Hepatocyte (in vitro differentiated cells): ENCODE measurements at regions not wholly inside any gene's neighbourhood (a gene's known extent, or its start where the extent isn't known, plus 50 kb on each side); places are given as distances from the start of the nearest gene placed in this dataset.
"Not testable (repeated sequence)": the region's sequence is repeated elsewhere in the genome, so short reads cannot be mapped to it uniquely, and the experiment has no call there.

Experiments used
- DNase-seq: peaks from one replicate; pipeline ENCODE4 v3.0.0-alpha.2; 2016; ENCODE audit warnings: low spot score
- H2AFZ ChIP-seq: fragments of 200-600 bp; sonication (generic); 2 replicates; pipeline ENCODE4 v1.6.0; 2016; ENCODE audit warnings: antibody characterized with exemption, mild to moderate bottlenecking
- H3K27ac ChIP-seq: fragments of 200-600 bp; sonication (generic); 2 replicates; pipeline ENCODE4 v1.5.1; 2016; ENCODE audit warnings: mild to moderate bottlenecking
- H3K27me3 ChIP-seq: fragments of 200-600 bp; sonication (generic); 2 replicates; pipeline ENCODE4 v1.6.1; 2016
- H3K36me3 ChIP-seq: fragments of 200-600 bp; sonication (generic); replicated peaks from 2 replicates; pipeline ENCODE4 v1.5.1; 2016; ENCODE audit warnings: low read depth; ENCODE audit not compliant: insufficient read depth
- H3K4me1 ChIP-seq: fragments of 200-600 bp; sonication (generic); 2 replicates; pipeline ENCODE4 v1.5.1; 2016; ENCODE audit warnings: mild to moderate bottlenecking, moderate library complexity; ENCODE audit not compliant: insufficient read depth
- H3K4me2 ChIP-seq: fragments of 200-600 bp; sonication (generic); 2 replicates; pipeline ENCODE4 v1.6.0; 2016
- H3K4me3 ChIP-seq: fragments of 200-600 bp; sonication (generic); 2 replicates; pipeline ENCODE4 v1.5.1; 2016; ENCODE audit warnings: mild to moderate bottlenecking
- H3K79me2 ChIP-seq: fragments of 200-600 bp; sonication (generic); 2 replicates; pipeline ENCODE4 v1.6.0; 2017; ENCODE audit warnings: mild to moderate bottlenecking
- H3K9me2 ChIP-seq: fragments of 200-600 bp; sonication (generic); replicated peaks from 2 replicates; pipeline ENCODE4 v1.6.0; 2017; ENCODE audit warnings: mild to moderate bottlenecking; ENCODE audit not compliant: insufficient read depth
- H3K9me3 ChIP-seq: fragments of 200-600 bp; sonication (generic); 2 replicates; pipeline ENCODE4 v1.5.1; 2016; ENCODE audit warnings: low read depth, mild to moderate bottlenecking
- H4K20me1 ChIP-seq: fragments of 200-600 bp; sonication (generic); 2 replicates; pipeline ENCODE4 v1.6.0; 2016; ENCODE audit warnings: mild to moderate bottlenecking; ENCODE audit not compliant: insufficient read depth, poor library complexity, severe bottlenecking
- EZH2 ChIP-seq: fragments of 200-600 bp; sonication (generic); IDR thresholded peaks from 2 replicates; pipeline ENCODE4 v1.6.1; 2016; ENCODE audit warnings: antibody characterized with exemption, mild to moderate bottlenecking, borderline replicate concordance
- EZH2phosphoT487 ChIP-seq: fragments of 200-600 bp; sonication (generic); IDR thresholded peaks from one replicate; pipeline ENCODE4 v1.6.1; 2018; ENCODE audit warnings: antibody characterized with exemption, mild to moderate bottlenecking, low read depth, moderate library complexity; ENCODE audit not compliant: unreplicated experiment, severe bottlenecking
- WGBS: methylation state at CpG from one replicate; pipeline ENCODE4 v1.1.6; 2016; ENCODE audit warnings: low lambda C conversion rate; ENCODE audit errors: missing lambda C conversion rate; 5-methylcytosine and 5-hydroxymethylcytosine counted together
- TF ChIP-seq, protein P1 (sequence below): fragments of 200-600 bp; sonication (generic); IDR thresholded peaks from 2 replicates; pipeline ENCODE4 v1.5.1; 2016; ENCODE audit warnings: antibody characterized with exemption, mild to moderate bottlenecking; ENCODE audit not compliant: poor library complexity

DNA sequence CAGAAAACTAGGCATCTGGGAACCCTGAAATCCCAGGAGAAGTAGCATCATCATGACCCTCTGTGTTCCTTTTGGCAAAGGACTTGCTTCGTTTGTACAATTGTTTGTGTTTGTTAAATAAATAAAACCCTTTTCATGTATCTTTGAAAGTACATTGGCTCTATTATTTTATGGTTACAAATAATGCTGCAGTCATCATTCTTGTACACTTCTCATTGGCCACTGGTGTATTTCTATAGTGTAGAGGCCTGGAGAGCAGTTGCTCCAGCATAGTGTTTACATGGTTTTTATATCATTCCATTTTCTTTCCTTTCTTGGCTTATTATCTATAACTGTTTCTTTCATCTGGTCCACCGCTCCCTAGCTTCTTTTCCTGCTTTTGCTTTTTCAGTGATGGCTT is 253.3 kb downstream of the FAM72C start:
- WGBS: 62% methylated on average over 2 of the region's 2 CpGs
- TF ChIP-seq EZH2 (no peak), EZH2phosphoT487 (no peak)
- TF ChIP-seq, protein P1, sequence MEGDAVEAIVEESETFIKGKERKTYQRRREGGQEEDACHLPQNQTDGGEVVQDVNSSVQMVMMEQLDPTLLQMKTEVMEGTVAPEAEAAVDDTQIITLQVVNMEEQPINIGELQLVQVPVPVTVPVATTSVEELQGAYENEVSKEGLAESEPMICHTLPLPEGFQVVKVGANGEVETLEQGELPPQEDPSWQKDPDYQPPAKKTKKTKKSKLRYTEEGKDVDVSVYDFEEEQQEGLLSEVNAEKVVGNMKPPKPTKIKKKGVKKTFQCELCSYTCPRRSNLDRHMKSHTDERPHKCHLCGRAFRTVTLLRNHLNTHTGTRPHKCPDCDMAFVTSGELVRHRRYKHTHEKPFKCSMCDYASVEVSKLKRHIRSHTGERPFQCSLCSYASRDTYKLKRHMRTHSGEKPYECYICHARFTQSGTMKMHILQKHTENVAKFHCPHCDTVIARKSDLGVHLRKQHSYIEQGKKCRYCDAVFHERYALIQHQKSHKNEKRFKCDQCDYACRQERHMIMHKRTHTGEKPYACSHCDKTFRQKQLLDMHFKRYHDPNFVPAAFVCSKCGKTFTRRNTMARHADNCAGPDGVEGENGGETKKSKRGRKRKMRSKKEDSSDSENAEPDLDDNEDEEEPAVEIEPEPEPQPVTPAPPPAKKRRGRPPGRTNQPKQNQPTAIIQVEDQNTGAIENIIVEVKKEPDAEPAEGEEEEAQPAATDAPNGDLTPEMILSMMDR: no peak

DNA sequence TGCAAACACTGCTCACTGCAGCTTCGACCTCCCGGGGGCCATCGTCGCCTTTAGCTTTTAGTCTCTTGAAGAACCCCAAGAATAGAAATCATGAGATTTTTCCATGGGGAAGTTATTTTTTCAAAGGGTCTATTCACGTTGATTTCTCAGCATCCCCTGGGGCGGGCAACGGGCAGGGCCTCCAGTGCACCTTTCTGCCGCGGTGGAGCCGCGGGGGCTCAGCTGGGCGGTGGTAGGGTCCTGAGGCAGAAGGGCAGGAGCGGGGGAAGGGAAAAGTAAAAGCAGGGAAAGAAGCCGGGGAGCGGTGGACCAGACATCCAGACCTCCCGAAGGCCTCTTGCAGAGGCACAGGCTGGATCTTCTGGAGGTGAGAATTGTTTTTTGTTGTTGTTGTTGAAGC is 253.8 kb downstream of the FAM72C start:
- no peak overlapping the region for H3K4me3 ChIP-seq
- H4K20me1 ChIP-seq: no peaks in the 10 kb centered on the region
- WGBS: 85% methylated on average over 16 of the region's 16 CpGs
- H2AFZ ChIP-seq: no peak overlapping the region
- H3K79me2 ChIP-seq: no peaks in the 10 kb centered on the region
- no peaks in the 10 kb centered on the region for H3K27me3 ChIP-seq
- no peaks in the 10 kb centered on the region for H3K4me1 ChIP-seq
- H3K9me3 ChIP-seq: no peaks in the 10 kb centered on the region
- no peak overlapping the region for H3K4me2 ChIP-seq
- TF ChIP-seq, protein P1: no peak
- TF ChIP-seq EZH2: no peak
- TF ChIP-seq EZH2phosphoT487: no peak
- no peak overlapping the region for H3K27ac ChIP-seq
- DNase-seq: no peak
- no peaks in the 10 kb centered on the region for H3K9me2 ChIP-seq
- no peaks in the 10 kb centered on the region for H3K36me3 ChIP-seq

More for the DNA sequence above, 253.3 kb downstream of the FAM72C start:
- Histone ChIP-seq H3K4me3 (no peak overlapping the region), H3K79me2 (no peaks in the 10 kb centered on the region), H3K9me2 (no peaks in the 10 kb centered on the region), H2AFZ (no peak overlapping the region), H3K4me2 (no peak overlapping the region), H3K27me3 (no peaks in the 10 kb centered on the region), H3K27ac (no peak overlapping the region), H4K20me1 (no peaks in the 10 kb centered on the region), H3K4me1 (no peaks in the 10 kb centered on the region), H3K9me3 (no peaks in the 10 kb centered on the region), H3K36me3 (no peaks in the 10 kb centered on the region)
- DNase-seq: no peak

- H3K4me2 ChIP-seq: no peak overlapping the region
- H3K9me3 ChIP-seq: no peaks in the 10 kb centered on the region
- no peaks in the 10 kb centered on the region for H3K79me2 ChIP-seq
- no peak overlapping the region for H3K4me3 ChIP-seq
- TF ChIP-seq EZH2: no peak
- TF ChIP-seq, protein P1: no peak
- TF ChIP-seq EZH2phosphoT487: no peak
- no peaks in the 10 kb centered on the region for H3K27me3 ChIP-seq
- H3K4me1 ChIP-seq: no peaks in the 10 kb centered on the region
- 89% methylated on average over 20 of the region's 21 CpGs for WGBS
- H3K9me2 ChIP-seq: no peaks in the 10 kb centered on the region
- DNase-seq: no peak
- no peak overlapping the region for H2AFZ ChIP-seq
- no peak overlapping the region for H3K27ac ChIP-seq
- H3K36me3 ChIP-seq: no peaks in the 10 kb centered on the region
- H4K20me1 ChIP-seq: no peaks in the 10 kb centered on the region
Observed at GRCh38 chr1:143717434-143717833, 254.4 kb downstream of the FAM72C start.

GRCh38 chr1:143714913-143715312 is 256.9 kb downstream of the FAM72C start:
- not testable (repeated sequence) for H3K4me2 ChIP-seq, H4K20me1 ChIP-seq, H3K36me3 ChIP-seq, H3K9me3 ChIP-seq, H3K4me3 ChIP-seq, H3K79me2 ChIP-seq, H3K4me1 ChIP-seq, H3K9me2 ChIP-seq, H2AFZ ChIP-seq, DNase-seq, H3K27ac ChIP-seq, H3K27me3 ChIP-seq
- WGBS: 53% methylated on average over 4 of the region's 4 CpGs

GRCh38 chr1:143709606-143710259 is 262.1 kb downstream of the FAM72C start:
- H3K27me3 ChIP-seq, H3K9me2 ChIP-seq, H3K4me1 ChIP-seq, H3K27ac ChIP-seq, H4K20me1 ChIP-seq, H2AFZ ChIP-seq, H3K36me3 ChIP-seq, H3K4me3 ChIP-seq, H3K4me2 ChIP-seq, DNase-seq, H3K9me3 ChIP-seq, H3K79me2 ChIP-seq: not testable (repeated sequence)
- 71% methylated on average over 10 of the region's 10 CpGs for WGBS

GRCh38 chr1:143702739-143703138 is 269.0 kb downstream of the FAM72C start:
- not testable (repeated sequence) for H3K27ac ChIP-seq
- no CpG with 5 or more reads among the region's 27 CpGs for WGBS

More at GRCh38 chr1:143702739-143703138, 269.0 kb downstream of the FAM72C start:
- H3K4me3 ChIP-seq, H3K9me2 ChIP-seq, H3K79me2 ChIP-seq, H3K36me3 ChIP-seq, H3K4me2 ChIP-seq, H3K27me3 ChIP-seq, H3K9me3 ChIP-seq, H4K20me1 ChIP-seq, DNase-seq, H3K4me1 ChIP-seq, H2AFZ ChIP-seq: not testable (repeated sequence)
